SU-DHL-6 (cell line): ENCODE measurements at regions not wholly inside any gene's neighbourhood (a gene's known extent, or its start where the extent isn't known, plus 50 kb on each side); places are given as distances from the start of the nearest gene placed in this dataset.

ENCODE experiments used
- H2AFZ ChIP-seq: fragments of 200-600 bp; sonication (generic); 2 replicates; pipeline ENCODE4 v1.6.1; 2014; ENCODE audit warnings: low read depth, mild to moderate bottlenecking, moderate library complexity, mixed read lengths, antibody characterized with exemption, low read length; ENCODE audit not compliant: severe bottlenecking
- H3F3A ChIP-seq: fragments of 200-600 bp; shearing (Covaris generic); 2 replicates; pipeline ENCODE4 v1.6.0; 2016; ENCODE audit warnings: antibody characterized with exemption, mild to moderate bottlenecking; ENCODE audit not compliant: insufficient read depth
- H3K27ac ChIP-seq: fragments of 200-600 bp; sonication (generic); 2 replicates; pipeline ENCODE4 v1.5.1; 2016; ENCODE audit warnings: low read depth, mild to moderate bottlenecking, low read length, moderate library complexity, mixed read lengths
- H3K27me3 ChIP-seq: fragments of 200-600 bp; sonication (generic), shearing (Covaris generic); 2 replicates; pipeline ENCODE4 v1.6.0; 2014; ENCODE audit warnings: mild to moderate bottlenecking, low read length
- H3K36me3 ChIP-seq: fragments of 200-600 bp; sonication (generic); 2 replicates; pipeline ENCODE4 v1.6.1; 2014; ENCODE audit warnings: mild to moderate bottlenecking, low read length, mixed read lengths
- H3K4me2 ChIP-seq: fragments of 300-600, 200-600 bp; shearing (Covaris generic), sonication (generic); 2 replicates; pipeline ENCODE4 v1.6.0; 2014; ENCODE audit warnings: low read length, low read depth, mild to moderate bottlenecking; ENCODE audit not compliant: poor library complexity, severe bottlenecking
- H3K4me3 ChIP-seq: fragments of 200-600 bp; sonication (generic); 2 replicates; pipeline ENCODE4 v1.5.1; 2014; ENCODE audit warnings: antibody characterized with exemption, low read length, mild to moderate bottlenecking, mixed read lengths; ENCODE audit not compliant: insufficient read depth, poor library complexity, severe bottlenecking
- H3K79me2 ChIP-seq: fragments of 200-600 bp; sonication (generic); 2 replicates; pipeline ENCODE4 v1.6.1; 2014; ENCODE audit warnings: mild to moderate bottlenecking, low read length, moderate library complexity; ENCODE audit not compliant: insufficient read depth
- H3K9ac ChIP-seq: fragments of 200-600 bp; sonication (generic); 2 replicates; pipeline ENCODE4 v1.7.0; 2014; ENCODE audit warnings: mild to moderate bottlenecking, low read length
- H3K9me2 ChIP-seq: fragments of 200-600 bp; sonication (generic); replicated peaks from 2 replicates; pipeline ENCODE4 v1.6.1; 2014; ENCODE audit warnings: low read length; ENCODE audit not compliant: insufficient read depth
- H3K9me3 ChIP-seq: fragments of 200-600 bp; sonication (generic); 2 replicates; pipeline ENCODE4 v1.6.1; 2014; ENCODE audit warnings: low read length, mixed read lengths; ENCODE audit not compliant: insufficient read depth
- H4K20me1 ChIP-seq: fragments of 200-600 bp; sonication (generic); 2 replicates; pipeline ENCODE4 v1.6.1; 2014; ENCODE audit warnings: low read depth, mild to moderate bottlenecking, antibody characterized with exemption, low read length, moderate library complexity, mixed read lengths
- CTCF ChIP-seq: fragments of 200-600 bp; sonication (generic); IDR thresholded peaks from one replicate; pipeline ENCODE4 v1.5.1; 2017; ENCODE audit warnings: antibody characterized with exemption, mild to moderate bottlenecking, low read length, moderate library complexity; ENCODE audit not compliant: insufficient read depth, poor library complexity, severe bottlenecking
- EZH2phosphoT487 ChIP-seq: fragments of 200-600 bp; sonication (generic), shearing (Covaris generic); conservative IDR thresholded peaks from 2 replicates; pipeline ENCODE4 v1.6.1; 2018; ENCODE audit warnings: mild to moderate bottlenecking, antibody characterized with exemption, low read length, moderate library complexity, mixed read lengths

- no peak overlapping the region for H3K4me3 ChIP-seq
- no peak overlapping the region for H2AFZ ChIP-seq
- no peak overlapping the region for H3K27ac ChIP-seq
- TF ChIP-seq CTCF (no peak), EZH2phosphoT487 (no peak)
- H3K9me2 ChIP-seq: no peaks in the 10 kb centered on the region
- H3K79me2 ChIP-seq: no peaks in the 10 kb centered on the region
- H4K20me1 ChIP-seq: no peaks in the 10 kb centered on the region
- H3K9me3 ChIP-seq: no peaks in the 10 kb centered on the region
- H3K27me3 ChIP-seq: no peaks in the 10 kb centered on the region
- no peaks in the 10 kb centered on the region for H3F3A ChIP-seq
- H3K36me3 ChIP-seq: no peaks in the 10 kb centered on the region
- no peak overlapping the region for H3K4me2 ChIP-seq
- no peak overlapping the region for H3K9ac ChIP-seq
Observed at GRCh38 chr3:162568706-162569105, 1072.1 kb downstream of the OTOL1 start.

- TF ChIP-seq EZH2phosphoT487: no peak
- no peak for TF ChIP-seq CTCF
- no peaks in the 10 kb centered on the region for H3K9me2 ChIP-seq
- H3K9ac ChIP-seq: no peak overlapping the region
- H2AFZ ChIP-seq: peak overlapping the region; percentile 36
- H3K79me2 ChIP-seq: no peaks in the 10 kb centered on the region
- H3K27me3 ChIP-seq: no peaks in the 10 kb centered on the region
- H3K4me3 ChIP-seq: no peak overlapping the region
- no peaks in the 10 kb centered on the region for H3K9me3 ChIP-seq
- H3K27ac ChIP-seq: no peak overlapping the region
- H3K4me2 ChIP-seq: no peak overlapping the region
- no peaks in the 10 kb centered on the region for H3K36me3 ChIP-seq
- H4K20me1 ChIP-seq: no peaks in the 10 kb centered on the region
- no peaks in the 10 kb centered on the region for H3F3A ChIP-seq
Observed at GRCh38 chr3:162569314-162569713, 1072.7 kb downstream of the OTOL1 start.

GRCh38 chr3:162584986-162585385 is 1088.4 kb downstream of the OTOL1 start:
- Histone ChIP-seq H3K79me2 (no peaks in the 10 kb centered on the region), H3K27me3 (no peaks in the 10 kb centered on the region), H2AFZ (no peak overlapping the region), H3K9me2 (no peaks in the 10 kb centered on the region), H3K4me3 (no peak overlapping the region), H3K27ac (no peak overlapping the region), H3K9me3 (no peaks in the 10 kb centered on the region), H4K20me1 (no peaks in the 10 kb centered on the region), H3K4me2 (no peak overlapping the region), H3K9ac (no peak overlapping the region), H3F3A (no peaks in the 10 kb centered on the region), H3K36me3 (no peaks in the 10 kb centered on the region)
- no peak for TF ChIP-seq EZH2phosphoT487

- no peak overlapping the region for H3K4me3 ChIP-seq
- no peak for TF ChIP-seq CTCF
- no peak for TF ChIP-seq EZH2phosphoT487
- H3K27me3 ChIP-seq: no peaks in the 10 kb centered on the region
- H3K79me2 ChIP-seq: no peaks in the 10 kb centered on the region
- H3K9me3 ChIP-seq: no peaks in the 10 kb centered on the region
- H4K20me1 ChIP-seq: no peaks in the 10 kb centered on the region
- no peaks in the 10 kb centered on the region for H3K36me3 ChIP-seq
- H3K4me2 ChIP-seq: no peak overlapping the region
- no peaks in the 10 kb centered on the region for H3F3A ChIP-seq
- no peaks in the 10 kb centered on the region for H3K9me2 ChIP-seq
- no peak overlapping the region for H3K27ac ChIP-seq
- H3K9ac ChIP-seq: no peak overlapping the region
- no peak overlapping the region for H2AFZ ChIP-seq
Observed at GRCh38 chr3:162586591-162586990, 1090.0 kb downstream of the OTOL1 start.
